ENCODE measurements at regions not wholly inside any gene's neighbourhood (a gene's known extent, or its start where the extent isn't known, plus 50 kb on each side); places are given as distances from the start of the nearest gene placed in this dataset.

DNA sequence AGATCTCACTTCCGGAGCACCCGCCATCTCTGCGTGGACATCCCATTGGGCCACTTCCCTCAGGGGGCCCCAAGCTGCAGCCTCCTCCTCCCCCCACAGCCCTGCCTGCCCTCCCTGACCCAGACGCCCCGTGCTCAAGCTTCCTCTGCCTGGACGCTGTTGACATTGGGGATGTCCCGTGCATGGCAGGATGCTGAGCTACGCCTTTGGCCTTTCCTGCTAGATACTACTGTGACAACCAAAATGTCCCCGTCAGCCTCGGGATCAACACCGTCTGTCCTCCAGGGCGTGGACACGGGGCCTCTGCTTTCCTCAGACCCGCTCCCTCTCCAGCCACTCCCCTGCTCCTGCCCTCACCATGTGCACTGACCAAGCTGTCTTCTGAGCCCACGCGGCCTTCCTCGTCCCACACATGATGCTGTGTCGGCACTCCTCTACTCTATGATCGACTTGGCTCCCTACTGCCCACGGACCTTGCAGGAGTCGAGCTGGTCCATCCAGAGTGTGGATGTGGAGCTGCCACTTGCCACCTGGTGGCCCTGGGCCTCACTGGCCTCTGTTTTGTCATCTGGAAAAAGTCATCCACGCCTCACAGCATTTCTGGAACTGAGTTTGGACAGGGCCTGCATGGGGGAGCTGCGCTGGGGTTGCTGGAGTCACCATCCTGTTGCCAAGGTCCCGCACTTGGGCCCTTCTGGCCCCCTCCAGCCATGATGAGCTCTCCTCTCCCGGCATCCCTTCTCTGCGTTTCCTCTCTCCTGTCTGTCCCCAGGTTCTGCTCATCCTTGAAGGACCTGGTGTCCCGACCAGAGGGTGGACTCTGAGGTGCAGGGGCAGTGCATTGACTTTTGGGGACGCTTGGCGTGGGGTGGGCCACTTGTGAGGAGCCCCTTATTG, 221.7 kb upstream of the CIBAR2 start:
- DNase-seq = no peak

DNA sequence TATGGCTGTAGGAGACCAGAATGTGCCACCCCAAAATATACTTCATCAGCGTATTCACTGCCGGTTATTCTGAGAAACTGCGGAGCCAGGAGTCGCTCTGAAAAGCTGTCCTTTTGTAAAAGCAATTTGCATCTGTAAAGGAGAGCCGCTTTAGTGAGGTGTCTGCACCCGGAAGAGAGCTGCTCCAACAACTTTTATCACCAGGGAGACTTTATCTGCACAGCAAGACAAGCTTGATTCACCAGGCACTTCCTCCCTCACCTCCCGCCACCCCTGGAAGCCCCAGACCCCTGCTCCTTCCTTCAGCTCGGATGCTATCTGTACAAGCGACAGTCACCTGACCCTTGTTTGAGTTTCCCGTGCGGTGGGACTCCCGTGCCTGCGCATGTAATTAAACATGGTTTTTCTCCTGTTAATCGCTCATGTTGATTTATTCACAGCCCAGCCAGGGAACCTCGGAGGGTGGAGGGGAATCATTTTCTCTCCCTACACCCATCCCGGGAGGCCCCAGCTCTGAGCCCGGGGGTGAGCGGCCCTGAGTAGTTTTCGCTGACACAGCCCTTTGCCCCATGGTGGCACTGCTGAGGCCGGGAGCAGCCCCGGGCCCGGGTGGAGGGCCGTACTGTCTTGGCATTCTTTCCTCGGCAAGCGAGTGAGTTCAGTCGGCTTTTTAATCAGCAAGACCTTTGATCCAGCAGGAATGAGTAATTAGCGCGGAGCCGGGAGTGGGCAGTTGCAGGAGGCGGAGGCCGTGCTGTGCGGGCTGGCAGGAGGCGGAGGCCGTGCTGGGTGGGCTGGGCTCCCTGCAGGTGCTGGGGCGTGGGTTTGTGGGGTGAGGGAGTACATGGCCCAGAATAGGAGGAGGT, 222.7 kb upstream of the CIBAR2 start:
- no peak for DNase-seq

DNA sequence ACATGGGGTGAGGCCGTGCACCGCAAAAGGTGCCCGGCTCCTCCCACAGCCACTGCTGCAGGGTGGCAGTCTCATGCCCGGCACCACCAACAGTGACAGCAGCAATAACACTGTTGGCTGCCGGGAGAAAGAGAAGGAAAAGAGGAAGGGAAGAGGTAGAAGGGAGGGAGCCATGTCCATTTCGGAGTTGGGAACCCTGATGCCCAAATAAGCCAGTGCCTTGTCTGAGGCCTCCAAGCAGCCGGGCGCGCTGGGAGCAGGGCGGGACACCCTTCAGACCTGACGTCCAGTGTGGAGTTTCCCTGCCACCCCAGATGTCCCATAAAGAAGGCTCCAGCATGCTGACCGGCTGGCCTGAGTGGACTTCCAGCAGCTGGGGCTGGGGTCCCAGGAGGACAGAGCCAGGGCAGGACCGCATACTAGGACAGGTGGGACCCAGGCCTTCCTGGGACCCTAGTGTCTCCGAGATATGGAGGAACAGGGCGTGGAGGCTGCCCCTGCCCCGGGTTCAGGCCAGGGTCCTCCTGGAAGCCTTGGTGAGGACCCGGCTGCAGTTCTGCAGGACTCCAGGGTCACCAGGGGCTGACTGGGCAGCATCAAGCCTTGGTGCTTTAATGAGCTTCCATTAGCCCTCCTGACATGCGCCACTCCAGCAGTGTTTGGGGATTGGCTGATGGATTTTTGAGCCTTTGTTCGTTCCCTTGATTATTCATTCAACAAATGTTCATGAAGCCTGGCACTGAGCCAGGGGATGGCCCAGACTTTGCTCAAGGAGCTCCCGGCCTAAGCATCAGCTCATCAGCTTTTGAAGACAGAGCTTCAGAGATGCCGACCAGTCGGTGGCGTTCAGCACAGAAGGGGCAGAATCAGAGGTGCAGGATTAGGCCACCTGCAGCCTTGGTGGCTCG, 223.6 kb upstream of the CIBAR2 start:
- no peak for DNase-seq

DNA sequence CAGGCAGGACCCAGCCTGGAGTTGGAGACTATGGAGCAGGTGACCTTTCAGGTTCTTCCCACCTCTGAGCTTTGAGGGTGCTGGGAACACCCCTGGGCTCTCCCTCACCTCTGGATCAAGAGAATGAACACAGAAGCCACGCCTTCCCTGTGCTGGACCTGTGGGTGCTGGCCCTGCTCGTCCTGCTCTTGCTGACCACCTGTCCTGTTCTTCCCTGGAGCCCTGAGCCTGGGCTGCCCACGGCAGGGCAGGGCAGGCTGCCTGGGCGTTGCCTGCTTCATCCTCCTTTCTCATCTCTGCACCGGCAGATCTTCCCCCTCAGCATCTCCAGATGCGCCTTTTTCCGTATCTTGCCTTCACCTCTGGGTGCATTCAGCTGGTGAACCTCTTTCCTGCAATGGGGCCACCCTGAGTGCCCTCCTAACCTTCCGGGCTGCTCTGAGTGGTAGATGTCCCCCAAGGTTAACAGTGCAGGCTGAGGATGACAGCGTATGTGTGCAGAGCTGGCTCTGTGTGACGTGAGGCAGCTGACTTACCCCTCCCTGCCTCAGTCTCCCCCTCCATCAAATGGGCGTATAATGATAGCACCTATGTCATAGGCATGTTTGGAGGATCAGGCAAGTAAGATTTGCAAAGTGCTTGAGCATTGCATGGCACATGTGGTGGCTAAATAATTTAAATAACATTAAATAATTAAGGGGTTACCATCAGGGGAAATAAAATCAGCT, 225.8 kb upstream of the CIBAR2 start:
- no peak for DNase-seq

DNA sequence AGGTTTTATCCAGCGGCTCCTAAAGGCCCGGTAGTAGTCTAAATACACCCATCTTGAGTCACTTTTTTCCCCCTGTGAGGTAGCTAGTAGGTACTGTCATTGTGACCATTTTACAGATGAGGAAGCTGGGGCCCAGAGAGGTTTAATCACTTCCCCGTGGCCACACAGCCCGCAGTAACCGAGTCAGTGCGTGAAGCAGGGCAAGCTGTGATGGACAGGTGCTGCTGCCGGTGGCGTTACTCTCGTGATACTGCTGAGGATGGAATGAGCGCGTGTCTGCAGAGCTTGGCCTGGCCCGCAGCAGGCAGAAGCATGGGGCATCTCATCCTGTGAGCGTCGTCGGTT, 226.3 kb upstream of the CIBAR2 start:
- DNase-seq = no peak

DNA sequence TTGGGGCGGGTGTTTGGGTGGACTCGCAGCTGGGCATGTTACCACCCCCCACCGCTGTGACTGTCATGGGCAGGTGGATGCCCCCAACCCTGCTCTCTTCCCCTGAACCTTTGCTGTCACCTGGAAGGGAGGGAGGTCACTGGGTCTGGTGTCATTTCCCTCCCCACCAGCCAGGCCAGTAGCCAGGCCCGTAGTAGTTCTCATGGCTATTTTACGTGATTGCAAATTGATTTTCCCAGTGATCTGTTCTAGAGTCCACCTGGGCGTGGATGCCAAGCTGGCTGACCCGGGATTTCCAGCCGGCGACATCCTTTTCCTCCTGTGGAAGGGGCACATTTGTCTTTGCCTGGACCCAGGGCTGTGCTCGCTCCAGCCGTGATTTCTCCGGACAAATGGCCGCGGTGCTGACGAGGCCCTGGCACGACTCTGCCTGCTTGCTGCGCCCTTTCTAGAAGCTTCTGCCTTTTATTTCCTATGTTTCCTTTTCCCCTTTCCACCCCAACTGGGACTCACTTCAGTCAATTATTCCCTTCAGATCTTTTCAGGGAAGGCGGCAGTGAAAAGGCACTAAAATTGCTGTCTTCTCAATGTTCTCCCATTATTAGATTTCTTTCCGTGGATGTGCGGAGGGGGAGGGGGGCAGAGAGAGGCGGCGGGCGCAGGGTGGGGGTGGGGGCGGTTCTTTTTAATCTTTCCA, 226.9 kb upstream of the CIBAR2 start:
- DNase-seq = no peak

DNA sequence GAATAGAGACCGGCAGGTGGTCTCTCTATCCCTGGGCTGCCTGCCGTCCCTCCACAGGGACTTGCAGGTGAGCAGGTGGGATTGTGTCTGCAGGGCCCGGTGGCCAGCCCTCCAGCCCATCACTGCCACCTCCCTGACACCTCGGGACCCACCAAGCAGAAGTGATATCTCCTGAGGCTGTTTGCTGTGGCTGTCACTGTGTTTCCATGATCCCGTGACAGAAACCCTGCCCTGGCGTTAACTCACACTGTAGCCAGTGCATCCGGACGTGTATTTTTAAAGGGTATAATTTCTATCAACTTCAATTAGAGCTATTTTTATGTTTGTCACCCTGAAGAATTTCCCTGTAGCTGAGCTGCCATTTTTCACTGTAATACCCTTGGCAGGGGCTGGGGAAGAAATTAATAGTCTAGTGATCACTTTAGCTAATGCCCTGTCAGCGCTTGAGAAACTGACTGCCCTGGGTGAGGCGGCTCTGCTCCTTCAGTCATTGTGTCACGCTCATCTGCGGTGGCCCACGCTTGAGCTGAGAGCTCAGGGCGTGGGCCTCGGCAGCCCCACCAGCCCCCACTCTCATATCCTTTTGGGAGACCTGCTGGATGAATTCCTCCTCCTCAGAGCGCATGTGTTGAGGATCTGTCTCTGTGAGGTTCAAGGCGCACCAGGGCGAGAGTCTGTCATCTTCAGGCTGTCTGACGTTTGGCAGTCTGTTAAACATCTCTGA, 229.9 kb upstream of the CIBAR2 start:
- DNase-seq = no peak

DNA sequence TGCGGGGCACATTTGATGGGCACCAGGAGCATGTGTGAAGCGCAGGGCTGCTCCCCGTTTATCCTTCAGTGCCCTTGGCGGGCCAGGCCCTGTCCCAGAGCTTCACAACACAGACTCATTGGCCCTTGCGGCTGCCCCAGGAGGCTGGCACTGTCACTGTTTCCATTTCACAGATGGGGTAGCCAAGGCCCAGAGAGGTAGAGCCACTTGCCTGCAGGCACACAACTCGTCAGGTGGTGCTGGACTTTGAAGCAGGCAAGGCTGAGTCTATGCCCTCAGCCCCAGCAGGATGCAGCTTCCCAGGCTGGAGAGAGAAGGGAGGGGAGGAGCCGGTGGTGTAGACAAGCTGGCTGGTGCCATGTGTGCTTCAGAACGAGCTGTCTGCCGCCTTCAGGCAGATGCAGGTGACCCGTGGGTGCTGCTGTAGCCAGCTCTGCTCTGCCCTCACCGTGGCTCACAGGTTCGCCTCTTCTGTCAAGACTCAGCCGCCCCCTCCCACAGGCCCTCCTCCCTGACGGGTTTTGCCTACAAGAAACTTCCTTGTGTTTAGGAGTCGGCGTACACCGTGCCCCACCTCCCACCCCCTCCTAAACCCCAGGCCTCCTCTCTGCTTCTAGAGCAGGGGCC, 232.3 kb upstream of the CIBAR2 start:
- DNase-seq = no peak

DNA sequence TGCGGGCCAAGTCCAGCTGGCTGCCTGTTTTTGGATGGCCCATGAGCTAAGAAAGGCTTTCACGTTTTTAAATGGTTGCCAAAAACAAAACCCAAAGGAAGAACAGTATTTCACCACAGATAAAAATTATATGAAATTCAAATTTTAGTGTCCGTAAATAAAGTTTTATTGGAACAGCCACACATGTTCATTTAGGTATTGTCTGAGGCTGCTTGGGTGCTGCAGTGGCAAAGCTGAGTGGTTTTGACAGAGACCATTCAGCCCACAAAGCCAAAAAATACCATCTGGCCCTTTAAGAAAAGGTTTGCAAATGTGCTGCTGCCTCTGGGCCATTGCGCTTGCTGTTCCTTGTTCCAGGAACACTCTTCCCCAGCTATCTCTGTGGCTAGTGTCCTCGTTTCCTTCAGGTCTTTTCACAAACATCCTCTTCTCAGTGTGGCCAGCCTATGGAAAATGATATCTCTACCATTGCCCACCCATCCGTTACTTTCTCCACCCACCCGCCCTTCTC, 232.9 kb upstream of the CIBAR2 start:
- no peak for DNase-seq

DNA sequence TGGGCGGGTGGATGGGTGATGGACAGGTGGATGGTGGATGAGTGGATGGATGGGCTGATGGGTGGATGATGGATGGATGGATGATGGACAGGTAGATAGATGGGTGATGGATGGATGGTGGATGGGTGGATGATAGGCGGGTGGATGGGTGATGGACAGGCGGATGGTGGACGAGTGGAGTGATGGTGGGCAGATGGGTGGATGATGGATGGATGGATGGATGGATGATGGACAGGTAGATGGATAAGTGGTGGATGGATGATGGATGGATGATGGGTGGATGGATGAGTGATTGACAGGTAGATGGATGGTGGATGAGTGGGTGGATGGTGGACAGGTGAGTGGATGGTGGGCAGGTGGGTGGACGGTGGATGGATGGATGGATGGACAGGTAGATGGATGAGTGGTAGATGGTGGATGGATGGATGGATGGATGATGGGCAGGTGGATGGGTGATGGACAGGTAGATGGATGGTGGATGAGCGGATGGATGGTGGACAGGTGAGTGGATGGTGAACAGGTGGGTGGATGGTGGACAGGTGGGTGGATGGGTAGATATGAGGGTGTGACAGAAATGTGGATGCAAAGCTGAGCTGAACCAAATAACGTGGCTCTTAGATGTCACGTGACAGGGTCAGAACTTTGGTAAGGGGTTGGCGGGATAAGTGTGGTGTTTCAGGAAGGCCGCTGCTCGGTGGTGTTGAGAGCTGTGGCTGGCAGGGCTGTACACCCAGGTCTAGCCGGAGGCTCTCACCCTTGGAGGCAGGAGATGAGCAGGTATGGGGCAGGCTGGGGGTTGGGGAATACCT, 234.3 kb upstream of the CIBAR2 start:
- DNase-seq = no peak

DNA sequence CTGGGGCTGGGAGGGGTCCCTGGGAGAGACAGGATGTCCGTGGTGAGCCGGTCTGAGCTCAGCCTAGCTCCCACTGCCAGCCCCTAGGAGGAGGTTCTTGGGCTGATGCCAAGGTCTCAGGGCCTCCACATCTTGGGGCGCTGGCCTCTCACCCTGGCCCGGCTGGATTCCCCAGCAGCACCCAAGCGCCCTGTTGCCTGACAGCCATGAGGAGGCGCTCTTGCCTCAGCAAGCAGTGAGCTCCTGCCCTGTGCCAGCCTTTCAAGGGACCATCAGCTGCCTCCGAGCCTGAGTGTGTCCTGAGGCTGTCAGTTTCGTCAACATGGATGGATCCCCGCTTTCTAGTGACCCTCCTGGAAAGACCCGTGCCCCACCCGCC, 234.9 kb upstream of the CIBAR2 start:
- no peak for DNase-seq

DNA sequence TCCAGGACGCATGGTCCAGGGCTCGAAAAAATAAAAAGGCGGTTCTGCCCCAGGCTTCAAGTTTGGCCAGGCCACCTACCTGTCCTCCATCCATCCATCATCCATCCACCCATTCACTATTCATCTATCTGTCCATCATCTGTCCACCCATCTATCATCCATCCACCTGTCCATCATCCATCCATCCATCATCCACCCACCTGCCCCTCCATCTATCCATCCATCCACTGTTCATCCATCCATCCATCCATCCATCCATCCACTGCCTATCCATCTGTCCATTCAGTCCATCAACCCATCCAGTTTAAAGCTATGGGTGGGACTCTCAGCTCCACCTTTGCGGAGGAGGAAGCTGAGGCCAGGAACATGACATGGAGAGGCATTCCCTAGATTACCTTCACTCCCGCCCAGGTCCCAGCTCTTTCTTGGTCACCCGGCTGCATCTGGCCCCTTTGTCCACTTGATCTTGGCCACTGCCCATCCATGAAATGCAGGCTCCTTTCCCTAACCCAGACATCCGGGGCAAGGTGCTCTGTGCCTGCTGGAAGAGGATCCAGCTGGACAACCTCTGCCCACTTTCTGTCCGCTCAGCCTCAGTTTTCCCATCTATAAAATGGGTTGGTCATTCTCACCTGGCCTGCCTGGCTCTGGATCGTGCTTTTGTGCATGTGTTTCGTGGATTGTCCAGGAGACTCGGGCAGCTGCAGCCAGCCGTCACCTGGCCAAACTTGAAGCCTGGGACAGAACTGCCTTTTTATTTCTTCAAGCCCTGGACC, 236.0 kb upstream of the CIBAR2 start:
- no peak for DNase-seq

DNA sequence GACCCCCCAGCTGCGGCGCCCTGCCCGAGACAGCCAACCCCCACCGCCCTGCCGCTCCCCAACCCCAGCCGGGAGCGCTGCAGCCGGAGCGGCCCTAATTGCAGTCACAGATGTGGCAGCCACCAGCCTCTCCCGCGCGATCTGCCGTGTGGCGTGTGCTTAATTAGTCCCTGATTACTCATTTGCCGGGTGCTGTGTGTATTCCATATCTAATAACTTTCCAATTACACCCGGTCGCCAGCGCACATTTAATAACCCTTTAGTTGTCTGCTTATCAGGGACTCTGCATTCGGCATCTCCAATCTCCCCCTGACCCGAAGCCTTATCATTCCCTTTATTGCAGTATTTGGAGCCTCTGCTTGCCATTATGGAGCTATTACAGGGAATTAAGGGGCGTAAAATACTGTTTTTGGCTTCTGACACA, 236.7 kb upstream of the CIBAR2 start:
- no peak for DNase-seq

DNA sequence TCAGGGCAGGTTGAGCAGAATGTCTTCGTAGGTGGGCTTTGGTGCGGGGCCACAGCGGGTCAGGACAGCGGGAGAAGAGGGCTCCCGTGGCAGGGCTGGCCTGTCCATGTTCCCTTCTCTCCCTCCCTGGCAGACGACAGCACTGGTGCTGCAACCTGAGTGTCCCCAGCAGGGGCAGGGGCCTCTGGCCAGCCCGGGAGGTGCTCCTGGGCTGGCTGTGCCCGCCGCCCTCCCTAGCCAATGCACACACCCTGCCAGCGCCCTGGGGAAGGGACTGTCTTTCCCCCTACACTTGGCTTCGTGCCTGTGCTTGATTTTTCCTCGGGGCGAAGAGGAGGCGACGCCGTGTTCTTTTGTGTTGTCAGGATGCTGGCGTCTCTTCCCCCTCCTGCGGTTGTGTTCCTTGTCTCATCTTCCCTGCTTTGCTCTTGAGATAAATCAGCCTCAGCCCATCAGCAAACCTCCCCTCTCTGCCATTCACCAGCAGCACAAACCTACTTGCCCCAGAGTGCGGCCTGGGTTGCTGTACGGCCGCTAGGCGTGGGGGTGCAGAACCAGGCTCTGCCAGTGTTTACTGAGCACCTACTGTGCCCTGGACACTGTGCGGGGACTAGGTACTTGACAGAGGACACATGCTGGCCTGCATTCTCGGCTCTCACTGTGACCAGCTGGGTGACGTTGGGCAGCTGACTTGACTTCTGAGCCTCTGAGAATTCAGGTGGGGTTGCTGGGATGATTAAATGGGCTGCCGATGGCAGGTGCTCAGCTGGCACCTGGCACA, 237.3 kb upstream of the CIBAR2 start:
- no peak for DNase-seq

DNA sequence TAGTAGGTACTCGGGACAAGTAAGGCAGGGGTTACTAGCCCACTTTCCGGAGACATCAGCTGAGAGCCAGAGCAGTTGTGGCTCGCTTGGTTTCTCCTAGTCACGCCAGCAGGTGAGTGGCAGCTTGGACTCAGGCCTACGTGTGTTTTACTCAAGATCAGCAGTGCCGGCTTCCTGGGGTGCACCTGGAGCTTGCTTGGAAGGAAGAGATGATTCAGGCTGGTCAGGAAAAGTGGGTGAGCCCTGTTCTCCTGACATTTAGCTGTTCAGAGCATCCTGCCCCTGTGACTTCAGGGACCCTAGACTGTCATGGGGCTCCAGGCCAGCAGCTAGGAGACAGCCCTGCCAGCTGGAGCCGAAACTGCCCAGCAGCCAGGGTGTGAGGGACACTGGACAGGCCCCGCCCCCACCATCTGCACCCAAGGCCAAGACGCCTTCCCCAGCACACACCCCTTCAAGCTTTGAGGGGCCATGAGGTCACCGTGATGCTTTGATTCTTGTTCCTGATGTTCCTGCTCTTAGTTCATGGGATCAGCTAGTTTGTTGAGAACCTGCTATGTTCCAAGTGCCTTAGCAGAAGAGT, 238.0 kb upstream of the CIBAR2 start:
- DNase-seq = no peak

DNA sequence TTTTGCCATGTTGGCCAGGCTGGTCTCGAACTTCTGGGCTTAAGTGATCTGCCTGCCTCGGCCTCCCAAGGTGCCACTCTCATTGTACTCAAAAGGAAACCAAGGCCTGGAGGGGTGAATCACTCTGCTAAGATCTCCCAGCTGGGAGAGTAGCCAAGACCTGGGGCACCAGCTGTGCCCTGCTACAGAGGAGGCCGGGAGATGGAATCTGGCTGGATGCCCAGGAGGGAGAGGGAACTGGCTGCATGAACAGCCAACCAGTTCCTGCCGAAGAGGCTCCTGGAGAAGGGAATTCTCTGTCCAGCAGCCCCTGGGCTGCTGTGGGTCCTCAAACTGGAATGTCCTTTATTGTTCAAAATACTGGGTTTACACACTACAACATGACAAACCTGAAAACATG, 238.7 kb upstream of the CIBAR2 start:
- peak; percentile 13 for DNase-seq

DNA sequence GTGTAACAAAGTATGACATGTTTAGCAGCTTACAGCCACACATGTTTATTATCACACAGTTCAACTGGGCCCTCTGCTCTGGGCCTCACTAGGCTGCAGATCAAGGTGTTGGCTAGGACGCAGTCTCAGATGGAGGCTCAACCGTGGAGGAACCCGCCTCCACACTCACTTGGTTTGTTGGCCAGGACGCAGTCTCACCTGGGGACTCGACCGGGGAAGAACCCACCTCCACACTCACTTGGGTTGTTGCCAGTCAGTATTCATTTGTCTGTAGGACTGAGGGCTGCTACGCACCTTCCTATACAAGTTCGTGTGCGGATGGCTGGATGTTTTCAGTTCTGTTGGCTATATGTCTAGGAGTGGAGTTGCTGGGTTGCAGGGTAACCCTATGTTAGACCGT, 240.7 kb upstream of the CIBAR2 start:
- no peak for DNase-seq

Measured in suppressor macrophage treated with lipopolysaccharide for 4 hours (primary cell).